SIG-M5 treated with dmso at 0.1 percent for 504 hours (cell line): ENCODE measurements at regions not wholly inside any gene's neighbourhood (a gene's known extent, or its start where the extent isn't known, plus 50 kb on each side); places are given as distances from the start of the nearest gene placed in this dataset.

Source experiments
- DNase-seq: peaks from one replicate; lab custom pipeline; 2025; ENCODE audit not compliant: unreplicated experiment; lab: John Stamatoyannopoulos, UW

DNA sequence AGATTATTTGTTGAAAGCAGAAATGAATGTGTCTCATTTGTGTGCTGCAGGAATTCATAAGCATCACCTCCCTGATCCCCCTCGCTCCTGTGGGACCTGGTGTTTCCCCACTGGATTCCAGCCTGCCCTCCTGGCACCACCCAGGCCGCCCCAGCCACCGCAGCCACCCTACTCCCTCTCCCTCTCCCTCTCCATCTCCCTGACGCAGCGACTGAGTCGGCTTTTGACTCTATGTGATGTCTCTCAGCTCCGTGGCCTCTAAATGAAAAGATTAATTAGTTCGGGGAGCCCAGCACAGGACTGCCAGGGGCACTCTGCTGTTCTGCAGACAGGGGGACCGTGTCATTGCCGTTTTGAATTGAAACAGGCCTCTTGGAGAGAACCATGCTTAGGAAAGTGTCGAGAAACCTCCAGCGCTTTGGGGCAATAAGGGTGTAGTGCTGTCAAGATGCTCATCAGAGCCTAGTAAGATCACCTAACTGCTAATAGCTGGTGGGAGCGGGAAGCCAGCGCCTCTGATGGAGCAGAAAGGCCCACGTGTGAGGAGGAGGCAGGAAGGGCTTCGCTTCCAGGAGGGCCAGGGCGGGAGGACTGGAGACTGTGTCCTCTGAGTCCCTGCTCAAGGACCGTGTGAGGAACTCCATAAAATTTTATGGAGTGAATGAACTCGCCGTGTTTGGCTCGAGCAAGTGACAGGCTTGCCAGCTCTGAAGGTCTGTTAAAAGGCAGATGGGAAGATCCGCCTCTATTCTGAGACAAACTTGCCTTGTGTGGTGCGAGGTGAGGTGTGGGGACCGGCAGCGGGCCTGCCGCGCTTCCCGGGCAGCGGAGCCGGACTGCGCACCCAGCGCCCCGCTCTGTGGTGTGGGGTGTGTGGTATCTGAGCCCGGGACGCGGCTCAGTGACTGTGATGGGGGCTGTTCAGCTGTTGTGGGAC, 157.4 kb upstream of the C14orf180 start:
- DNase-seq = no peak

GRCh38 chr14:104422837-104423681, 156.5 kb upstream of the C14orf180 start:
- no peak for DNase-seq

GRCh38 chr14:104423701-104424405, 155.7 kb upstream of the C14orf180 start:
- no peak for DNase-seq

DNA sequence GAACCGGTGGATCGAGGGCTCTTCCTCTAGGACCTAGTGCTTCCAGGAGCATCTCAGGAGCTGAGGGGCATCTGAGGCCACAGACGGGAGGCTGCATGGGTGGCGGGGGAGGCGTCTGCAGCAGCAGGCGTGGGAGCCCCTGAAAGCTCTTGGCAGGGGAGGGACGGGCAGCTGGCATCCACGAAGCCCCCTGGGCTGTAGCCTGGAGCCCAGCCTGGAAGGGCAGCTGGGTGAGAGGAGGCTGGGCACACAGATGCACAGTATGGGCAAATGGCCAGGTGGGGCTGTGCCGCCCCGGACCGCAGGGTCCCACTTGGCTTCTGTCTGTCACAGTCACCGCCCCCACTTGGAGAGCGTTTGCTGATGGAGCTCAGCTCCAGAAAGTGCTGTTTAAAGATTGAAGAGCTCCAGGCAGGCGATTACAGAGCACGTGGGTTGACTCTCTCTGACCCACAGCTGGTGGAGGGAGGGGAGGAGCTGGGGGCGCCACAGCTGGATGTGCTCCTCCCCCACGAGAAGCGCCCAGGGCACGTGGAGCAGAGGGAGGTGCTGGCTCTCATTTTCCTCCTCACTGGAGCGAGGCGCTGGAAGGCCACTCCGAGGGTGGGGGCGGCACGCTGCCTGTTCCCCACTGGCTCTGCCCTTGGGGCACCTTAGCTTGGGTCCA, 155.0 kb upstream of the C14orf180 start:
- DNase-seq = no peak

DNA sequence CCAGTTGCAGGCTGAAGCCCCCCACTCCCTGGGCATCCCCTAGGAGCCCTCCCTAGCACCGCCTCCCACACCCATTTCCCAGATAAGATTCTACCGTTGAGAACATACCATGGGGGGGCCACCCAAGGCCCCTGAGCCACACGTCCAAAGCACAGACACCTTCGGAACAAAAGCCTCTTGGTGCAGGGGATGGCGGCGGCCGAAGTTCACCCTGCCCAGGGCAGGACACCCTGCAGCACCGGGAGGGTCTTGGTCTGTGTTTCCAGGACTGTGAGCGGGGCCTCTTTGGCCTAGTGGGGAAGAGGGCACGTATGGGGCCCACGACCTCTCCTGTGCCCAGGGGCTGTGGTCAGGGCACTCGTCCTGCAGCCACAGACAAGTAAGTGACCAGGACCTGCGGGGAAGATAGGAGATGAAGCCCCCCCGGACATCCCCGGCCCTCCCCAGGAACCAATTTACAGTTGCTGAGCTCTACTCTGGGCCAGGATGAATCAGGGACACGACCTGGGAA, 154.3 kb upstream of the C14orf180 start:
- DNase-seq = no peak

DNA sequence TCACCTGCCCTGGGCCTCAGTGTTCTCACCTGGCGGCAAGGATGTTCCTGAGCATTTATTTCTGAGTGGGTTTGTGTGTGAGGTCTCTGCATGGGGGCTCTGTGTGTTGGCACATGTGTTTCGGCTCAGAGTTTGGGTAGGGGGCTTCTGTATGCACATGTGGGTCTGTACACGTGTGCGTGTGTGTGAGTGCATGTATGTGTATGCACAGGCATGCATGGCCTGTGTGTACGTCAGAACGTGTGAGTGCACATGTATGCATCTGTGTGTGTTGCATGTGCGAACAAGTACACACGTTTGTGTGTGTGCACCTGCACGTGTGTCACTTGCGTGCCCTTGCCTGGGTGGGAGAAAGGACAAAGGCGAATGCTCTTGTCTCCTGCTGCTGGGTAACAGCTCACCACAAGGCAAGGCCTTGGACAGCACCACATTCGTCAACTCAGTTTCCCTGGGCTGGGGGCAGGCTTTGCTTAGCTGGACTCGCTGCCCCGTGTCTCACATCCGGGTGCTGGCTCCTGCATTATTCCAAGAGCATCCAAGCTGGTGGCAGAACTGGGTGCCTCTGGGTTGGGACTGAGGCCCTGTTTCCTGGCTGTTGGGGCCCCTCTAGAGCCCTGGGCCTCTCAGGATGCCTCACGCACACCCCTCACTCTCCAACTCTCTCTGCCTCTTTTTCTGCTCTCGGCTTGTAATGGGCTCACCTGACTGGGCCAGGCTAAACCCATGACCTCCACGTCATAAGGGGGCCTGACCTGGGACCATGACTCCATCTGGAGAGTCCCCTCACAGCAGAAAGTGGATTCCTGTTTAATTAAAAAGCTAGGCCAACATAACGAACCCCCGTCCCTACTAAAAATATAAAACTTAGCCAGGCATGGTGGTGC, 153.6 kb upstream of the C14orf180 start:
- DNase-seq = no peak

DNA sequence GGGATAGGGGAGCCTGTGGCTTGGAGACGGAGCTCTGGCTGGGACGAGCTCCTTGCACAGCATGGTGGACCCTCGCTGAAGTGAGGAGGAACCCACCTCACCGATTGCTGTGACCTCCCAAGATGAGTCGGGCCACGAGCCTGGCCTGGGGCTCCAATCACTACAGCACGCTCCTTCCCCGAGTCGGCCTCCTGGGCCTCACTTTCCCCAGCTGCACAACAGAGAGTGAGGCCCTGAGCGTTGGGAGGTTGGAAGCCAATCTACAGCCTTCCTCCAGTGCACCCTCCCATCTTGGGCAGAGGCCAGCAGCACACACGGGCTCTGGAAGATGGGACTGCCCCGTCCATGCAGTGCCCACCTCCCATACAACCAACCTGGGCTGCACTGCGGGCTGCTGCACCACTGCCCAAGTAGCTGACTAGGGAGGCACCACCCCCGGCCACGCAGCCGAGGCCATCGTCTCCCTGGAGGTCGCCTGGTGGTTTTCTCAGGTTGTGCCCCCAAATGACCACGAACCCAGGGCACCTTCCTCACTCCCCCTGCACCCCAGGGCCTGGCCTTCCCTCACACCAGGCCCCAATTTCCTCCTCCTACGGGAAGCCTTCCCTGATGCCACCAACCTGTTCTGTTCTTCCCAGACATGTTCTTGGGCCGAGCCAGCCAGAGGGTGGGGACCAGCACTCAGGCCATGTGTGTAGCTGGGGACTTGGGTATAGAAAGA, 152.3 kb upstream of the C14orf180 start:
- no peak for DNase-seq

DNA sequence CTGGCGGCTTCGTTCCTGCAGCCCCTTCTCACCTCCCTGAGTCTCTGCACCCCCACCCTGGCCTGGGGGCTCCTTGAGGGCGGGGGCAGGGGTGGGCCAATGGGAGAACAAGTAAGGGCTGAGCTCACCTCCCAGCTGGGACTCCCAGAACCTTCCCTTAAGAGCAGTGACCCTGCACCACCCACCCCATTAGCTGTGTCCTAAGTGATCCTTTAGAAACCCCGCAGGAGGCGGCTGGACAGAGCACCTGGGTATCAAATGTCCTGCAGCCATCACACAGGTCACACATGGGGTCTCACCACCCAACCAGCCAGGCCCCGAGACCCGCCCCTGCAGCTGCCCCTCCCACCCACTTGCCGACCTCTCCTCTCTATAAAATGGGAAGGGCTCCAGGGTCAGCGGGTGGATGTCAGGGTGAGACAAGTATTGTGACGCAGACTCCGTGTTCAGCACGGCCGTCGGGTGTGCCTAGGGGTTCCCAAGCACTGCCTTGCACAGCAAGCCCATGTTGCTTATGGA, 151.2 kb upstream of the C14orf180 start:
- no peak for DNase-seq

GRCh38 chr14:104428860-104429259, 150.7 kb upstream of the C14orf180 start:
- DNase-seq = no peak

- DNase-seq = no peak
Measured at GRCh38 chr14:104429291-104429861, 150.2 kb upstream of the C14orf180 start.

GRCh38 chr14:104431351-104431928, 148.1 kb upstream of the C14orf180 start:
- DNase-seq = no peak

DNA sequence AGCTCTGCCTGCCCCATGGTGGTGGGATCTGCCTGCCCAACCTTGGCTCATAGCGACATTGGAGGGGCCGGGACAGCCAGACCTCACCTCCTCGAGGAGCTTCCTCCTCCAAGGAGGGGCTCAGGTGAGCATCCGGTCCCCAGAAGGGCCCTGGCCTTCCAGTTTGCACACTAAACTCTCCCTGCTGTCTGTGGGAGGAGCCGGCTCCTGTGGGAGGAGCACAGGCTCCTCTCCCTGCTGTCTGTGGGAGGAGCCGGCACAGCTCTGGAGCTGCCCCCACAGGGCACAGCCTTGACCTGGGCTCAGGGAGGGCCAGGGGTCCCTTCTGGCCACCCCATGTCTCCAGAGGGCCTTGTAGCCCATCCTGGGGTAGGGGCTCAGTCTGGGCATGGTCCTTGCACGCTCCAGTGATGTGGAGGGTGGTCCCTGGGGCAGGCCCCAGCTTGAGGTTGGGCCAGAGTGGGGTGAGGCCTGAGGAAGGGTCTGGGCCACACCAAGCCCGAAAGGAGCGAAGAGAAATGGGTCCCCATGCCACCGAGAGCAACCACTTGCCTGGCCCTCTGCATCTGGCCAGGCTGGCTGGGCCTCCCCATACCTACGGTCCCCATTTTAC, 147.5 kb upstream of the C14orf180 start:
- DNase-seq = no peak

DNA sequence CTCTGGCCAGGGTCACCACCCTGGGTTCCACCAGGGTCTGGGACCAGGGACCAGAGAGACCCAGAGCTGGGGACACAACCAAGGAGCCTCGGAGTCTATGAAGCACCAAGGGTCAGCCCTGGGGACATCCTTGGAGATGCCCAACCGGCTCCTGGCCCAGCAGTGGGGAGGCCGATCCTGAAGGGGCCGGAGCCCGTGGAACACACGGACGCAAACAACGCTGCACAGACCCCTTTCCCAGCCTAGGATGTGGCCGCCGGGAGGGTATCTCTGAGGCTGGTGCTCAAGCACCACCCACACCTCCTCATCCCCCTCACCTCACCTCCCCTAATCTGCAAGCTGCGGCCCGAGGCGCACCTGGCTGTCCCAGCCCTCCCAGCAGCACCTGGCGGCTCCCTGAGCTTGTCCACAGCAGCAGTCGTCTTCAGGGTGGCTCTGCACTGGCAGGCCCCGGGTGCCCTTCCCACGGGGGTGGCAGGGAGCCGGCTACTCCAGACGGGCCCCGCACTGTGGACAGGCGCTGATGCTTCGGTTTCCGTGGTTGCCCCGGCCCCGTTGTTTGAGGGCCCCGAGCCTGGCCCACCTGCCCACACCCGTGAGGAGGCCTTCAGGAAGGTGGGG, 146.8 kb upstream of the C14orf180 start:
- DNase-seq = no peak

DNA sequence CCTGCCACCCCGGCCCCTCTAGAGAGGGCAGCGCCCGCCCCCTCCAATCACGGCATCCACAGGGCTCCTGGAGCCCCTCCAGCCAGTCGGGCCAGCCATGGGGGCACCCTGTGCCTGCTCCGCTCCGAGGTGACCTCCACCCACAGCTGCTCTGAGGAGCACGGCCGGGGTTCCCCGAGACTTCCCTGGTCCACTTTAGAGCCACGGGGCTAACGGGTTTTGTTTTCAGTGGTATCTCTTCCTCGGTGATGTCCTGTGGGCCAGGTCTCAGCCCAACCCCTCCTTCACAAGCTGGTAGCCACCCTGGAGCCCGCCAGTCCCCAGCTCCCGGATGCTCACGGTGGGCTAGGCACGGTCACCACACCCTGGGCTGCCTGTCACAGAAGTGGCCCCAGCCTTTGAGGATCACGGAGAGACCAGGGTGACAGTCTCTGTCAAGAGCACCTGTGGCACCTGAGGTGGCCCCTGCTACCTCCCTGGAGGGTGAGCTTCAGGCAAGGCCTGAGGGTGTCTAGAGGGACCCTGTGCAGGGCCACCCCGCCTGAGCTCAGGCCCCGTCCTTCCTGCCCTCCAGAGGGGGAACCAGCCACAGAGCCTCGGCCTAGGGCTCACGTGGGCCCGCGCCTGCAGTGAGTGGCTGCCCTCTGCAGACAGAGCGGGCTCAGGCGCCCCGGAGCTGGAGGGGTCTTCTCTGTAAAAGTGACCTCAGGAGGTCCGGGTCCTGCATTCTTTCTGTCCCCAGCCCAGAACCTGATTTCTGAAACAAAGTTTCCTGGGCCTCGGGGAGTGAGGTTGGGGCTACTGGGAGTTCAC, 146.0 kb upstream of the C14orf180 start:
- DNase-seq = no peak

DNA sequence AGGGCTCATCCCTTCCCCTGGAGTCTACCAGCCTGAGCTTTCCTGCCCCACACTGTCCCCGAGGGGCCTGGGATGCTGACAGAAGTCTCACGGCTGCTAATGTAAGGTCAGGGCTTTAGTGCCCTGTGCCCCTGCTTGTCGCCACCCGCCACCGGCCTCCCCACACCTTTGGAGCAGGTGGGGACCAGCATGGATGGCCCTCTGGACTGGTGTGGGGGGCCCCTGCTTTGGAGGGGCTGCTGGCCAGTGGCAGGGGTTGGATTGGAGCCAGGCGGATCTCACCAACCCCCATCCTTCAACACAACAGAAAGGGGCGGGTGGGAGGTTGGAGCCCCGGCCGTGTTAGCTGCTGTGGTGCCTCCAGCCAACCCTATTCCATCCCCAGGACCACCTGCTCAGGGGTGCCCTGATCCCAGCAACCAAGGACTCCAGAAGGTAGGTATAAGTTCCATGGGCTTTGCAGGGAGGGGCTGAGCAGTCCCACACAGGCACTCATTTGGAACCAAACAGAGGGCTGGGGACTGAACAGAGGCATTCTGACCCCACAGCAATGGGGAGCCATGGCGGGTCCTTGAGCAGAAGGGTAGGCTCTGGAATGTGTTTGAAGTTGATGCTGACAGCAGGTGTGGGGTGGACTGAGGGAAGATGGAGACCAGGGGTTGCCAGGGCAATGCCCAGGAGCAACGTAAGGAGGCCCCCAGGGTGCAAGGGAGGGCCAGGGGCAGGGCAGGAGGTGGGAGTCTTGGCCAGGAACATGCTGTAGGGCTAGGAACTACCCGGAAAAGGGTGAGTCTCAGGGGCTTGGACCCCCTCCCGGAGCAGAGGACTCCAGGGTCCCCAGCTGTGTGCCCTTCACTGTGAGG, 145.1 kb upstream of the C14orf180 start:
- no peak for DNase-seq
